ENCODE measurements at regions not wholly inside any gene's neighbourhood (a gene's known extent, or its start where the extent isn't known, plus 50 kb on each side); places are given as distances from the start of the nearest gene placed in this dataset.
A peak's percentile ranks its signal among the peaks of the same experiment; 100 is the strongest.

GRCh38 chrX:33592396-33592795 is 381.0 kb upstream of the DMD start:
- Histone ChIP-seq H3K9ac (ENCODE audit: insufficient read depth, low read depth, low read length) (no peak overlapping the region), H3K4me1 (ENCODE audit: insufficient read depth, low read length) (no peaks in the 10 kb centered on the region), H3K79me2 (ENCODE audit: insufficient read depth, low read length) (no peaks in the 10 kb centered on the region), H3K4me2 (ENCODE audit: low read depth, low read length) (no peak overlapping the region), H3K27me3 (ENCODE audit: control insufficient read depth in 1 of 2, insufficient read depth in 2 of 2, low read length in 2 of 2) (no peaks in the 10 kb centered on the region), H3K27ac (ENCODE audit: extremely low read length, insufficient read depth, low read length) (no peak overlapping the region), H4K20me1 (ENCODE audit: insufficient read depth, low read length) (no peaks in the 10 kb centered on the region), H3K36me3 (replicated peaks in 1 of 2; ENCODE audit: control insufficient read depth in 1 of 2, insufficient read depth in 2 of 2, low read length in 2 of 2) (no peaks in the 10 kb centered on the region), H3K4me3 (replicated peaks in 1 of 3; ENCODE audit: insufficient read depth in 1 of 3, low read depth in 2 of 3, low read length in 3 of 3) (no peak overlapping the region), H2AFZ (ENCODE audit: low read length) (no peak overlapping the region), H3K9me3 (ENCODE audit: low read length) (no peaks in the 10 kb centered on the region)
- intact Hi-C loops (cut with micrococcal nuclease; ENCODE audit: unreplicated experiment) (no loop called here), in situ Hi-C loops (cut with HindIII; ENCODE audit: extremely low pct_ligation_motif_present, low pct_unique_long_range_greater_than_20kb) (no loop called here)
- FAIRE-seq: no peak
- CTCF ChIA-PET (ENCODE audit: low intra/inter-chr PET ratio, low total read pairs): no interaction called here
- POLR2A ChIA-PET: no interaction called here
- 3% methylated on average over 2 of the region's 2 CpGs for WGBS (ENCODE audit: low lambda C conversion rate)
- TF ChIP-seq MAFK (conservative IDR thresholded peaks at IDR 0.05 in 1 of 2, IDR thresholded peaks at IDR 0.05 in 1 of 2; ENCODE audit: low read length in 2 of 2) (peak; percentile 63 to 84), ZNF468 (CRISPR knock-in tag; IDR thresholded peaks at IDR 0.05) (no peak), ZNF225 (CRISPR knock-in tag; IDR thresholded peaks at IDR 0.05) (no peak), ZBTB1 (CRISPR knock-in tag; IDR thresholded peaks at IDR 0.05; ENCODE audit: borderline replicate concordance) (no peak), MED8 (CRISPR knock-in tag; IDR thresholded peaks at IDR 0.05; ENCODE audit: insufficient replicate concordance) (no peak), ZBTB3 (CRISPR knock-in tag; IDR thresholded peaks at IDR 0.05; ENCODE audit: borderline replicate concordance, low read depth) (no peak), REPIN1 (CRISPR knock-in tag; IDR thresholded peaks at IDR 0.05; ENCODE audit: borderline replicate concordance, low read depth) (no peak), MAFF (IDR thresholded peaks at IDR 0.05; ENCODE audit: low read depth, low read length) (peak; percentile 84), ZNF782 (CRISPR knock-in tag; IDR thresholded peaks at IDR 0.05; ENCODE audit: borderline replicate concordance) (no peak)
- no peak for ATAC-seq
- no TSS peak for BruUV-seq (replicated peaks)
- no peak for DNase-seq (ENCODE audit: low spot score)

GRCh38 chrX:33589316-33589715 is 378.0 kb upstream of the DMD start:
- Histone ChIP-seq H3K4me1 (ENCODE audit: insufficient read depth, low read length) (no peaks in the 10 kb centered on the region), H3K27ac (ENCODE audit: extremely low read length, insufficient read depth, low read length) (no peak overlapping the region), H3K79me2 (ENCODE audit: insufficient read depth, low read length) (no peaks in the 10 kb centered on the region), H3K9ac (ENCODE audit: insufficient read depth, low read depth, low read length) (no peak overlapping the region), H3K36me3 (replicated peaks in 1 of 2; ENCODE audit: control insufficient read depth in 1 of 2, insufficient read depth in 2 of 2, low read length in 2 of 2) (no peaks in the 10 kb centered on the region), H3K4me2 (ENCODE audit: low read depth, low read length) (no peak overlapping the region), H4K20me1 (ENCODE audit: insufficient read depth, low read length) (no peaks in the 10 kb centered on the region), H3K4me3 (replicated peaks in 1 of 3; ENCODE audit: insufficient read depth in 1 of 3, low read depth in 2 of 3, low read length in 3 of 3) (no peak overlapping the region), H3K9me3 (ENCODE audit: low read length) (no peaks in the 10 kb centered on the region), H3K27me3 (ENCODE audit: control insufficient read depth in 1 of 2, insufficient read depth in 2 of 2, low read length in 2 of 2) (no peaks in the 10 kb centered on the region), H2AFZ (ENCODE audit: low read length) (no peak overlapping the region)
- ChIA-PET CTCF (ENCODE audit: low intra/inter-chr PET ratio, low total read pairs) (no interaction called here), POLR2A (no interaction called here)
- 0% methylated on average over 1 of the region's 1 CpG for WGBS (ENCODE audit: low lambda C conversion rate)
- BruUV-seq (replicated peaks): no TSS peak
- ATAC-seq (no peak), DNase-seq (ENCODE audit: low spot score) (no peak), FAIRE-seq (no peak)
- intact Hi-C loops (cut with micrococcal nuclease; ENCODE audit: unreplicated experiment): no loop called here
- in situ Hi-C loops (cut with HindIII; ENCODE audit: extremely low pct_ligation_motif_present, low pct_unique_long_range_greater_than_20kb): no loop called here
- TF ChIP-seq ATF4 (CRISPR knock-in tag; IDR thresholded peaks at IDR 0.05): no peak
- TF ChIP-seq AKNA (CRISPR knock-in tag; IDR thresholded peaks at IDR 0.05; ENCODE audit: borderline replicate concordance): no peak
- TF ChIP-seq HMG20A (CRISPR knock-in tag; IDR thresholded peaks at IDR 0.05; ENCODE audit: borderline replicate concordance): no peak
- no peak for TF ChIP-seq MZF1 (CRISPR knock-in tag; IDR thresholded peaks at IDR 0.05; ENCODE audit: borderline replicate concordance)
- TF ChIP-seq KMT2A (CRISPR knock-in tag; IDR thresholded peaks at IDR 0.05): no peak
- TF ChIP-seq SAP130 (CRISPR knock-in tag; IDR thresholded peaks at IDR 0.05; ENCODE audit: low read depth): no peak
